ENCODE measurements at regions not wholly inside any gene's neighbourhood (a gene's known extent, or its start where the extent isn't known, plus 50 kb on each side); places are given as distances from the start of the nearest gene placed in this dataset.
A peak's percentile ranks its signal among the peaks of the same experiment; 100 is the strongest.
"Not testable (repeated sequence)": the region's sequence is repeated elsewhere in the genome, so short reads cannot be mapped to it uniquely, and the experiment has no call there.

GRCh38 chr3:190968616-190969015 is 106.1 kb upstream of the GMNC start:
- H3K36me3 Mint-ChIP-seq: no peaks in the 10 kb centered on the region
- no CpG with 5 or more reads among the region's 2 CpGs for whole genome bisulfite sequencing (ENCODE audit: insufficient coverage)
- Histone ChIP-seq H3K36me3 (replicated peaks in 1 of 2; ENCODE audit: control insufficient read depth in 1 of 2, insufficient read depth in 2 of 2, low read length in 2 of 2) (no peaks in the 10 kb centered on the region), H3K9ac (ENCODE audit: insufficient read depth, low read length, poor library complexity, severe bottlenecking) (no peak overlapping the region), H3K27ac (ENCODE audit: low read depth in 1 of 2, low read length in 2 of 2) (no peak overlapping the region), H3K79me2 (ENCODE audit: insufficient read depth, low read length) (no peaks in the 10 kb centered on the region), H3K27me3 (ENCODE audit: control insufficient read depth in 2 of 2, insufficient read depth in 2 of 2, low read length in 2 of 2) (no peaks in the 10 kb centered on the region), H4K20me1 (ENCODE audit: insufficient read depth, low read length) (no peaks in the 10 kb centered on the region), H3K4me1 (ENCODE audit: control insufficient read depth in 1 of 2, insufficient read depth in 2 of 2, low read length in 2 of 2) (no peaks in the 10 kb centered on the region), H3K4me2 (replicated peaks; ENCODE audit: extremely low read depth, low read length, poor library complexity, severe bottlenecking) (no peak overlapping the region), H3K4me3 (replicated peaks in 1 of 3; ENCODE audit: low read depth in 2 of 3, low read length in 3 of 3) (no peak overlapping the region), H3K9me3 (replicated peaks in 1 of 2; ENCODE audit: control insufficient read depth in 1 of 2, insufficient read depth in 1 of 2, low read length in 2 of 2) (no peaks in the 10 kb centered on the region), H2AFZ (ENCODE audit: insufficient read depth, low read depth, low read length, poor library complexity, severe bottlenecking) (no peak overlapping the region)
- intact Hi-C loops (cut with micrococcal nuclease): no loop called here
- peaks cover 0 to 1% (median 0%) of the 10 kb centered on the region in 3 donors for H3K27me3 Mint-ChIP-seq (ENCODE audit: low read depth in 3 of 3)
- H3K9me3 Mint-ChIP-seq: peaks cover 0 to 5% (median 4%) of the 10 kb centered on the region in 7 donors
- no peak for TF ChIP-seq CTCF (IDR thresholded peaks at IDR 0.05)
- no peak overlapping the region for H3K4me3 Mint-ChIP-seq
- no peak for DNase-seq
- H3K27ac Mint-ChIP-seq: no peak overlapping the region
- no peaks in the 10 kb centered on the region for H3K4me1 Mint-ChIP-seq

DNA sequence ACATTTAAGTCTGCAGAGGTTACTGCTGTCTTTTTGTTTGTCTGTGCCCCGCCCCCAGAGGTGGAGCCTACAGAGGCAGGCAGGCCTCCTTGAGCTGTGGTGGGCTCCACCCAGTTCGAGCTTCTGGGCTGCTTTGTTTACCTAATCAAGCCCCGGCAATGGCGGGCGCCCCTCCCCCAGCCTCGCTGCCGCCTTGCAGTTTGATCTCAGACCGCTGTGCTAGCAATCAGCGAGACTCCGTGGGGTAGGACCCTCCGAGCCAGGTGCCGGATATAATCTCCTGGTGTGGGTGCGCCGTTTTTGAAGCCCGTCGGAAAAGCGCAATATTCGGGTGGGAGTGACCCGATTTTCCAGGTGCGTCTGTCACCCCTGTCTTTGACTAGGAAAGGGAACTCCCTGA is 102.4 kb upstream of the GMNC start:
- H4K20me1 ChIP-seq (ENCODE audit: insufficient read depth, low read length); H3K9ac ChIP-seq (ENCODE audit: insufficient read depth, low read length, poor library complexity, severe bottlenecking); H3K36me3 ChIP-seq (replicated peaks in 1 of 2; ENCODE audit: control insufficient read depth in 1 of 2, insufficient read depth in 2 of 2, low read length in 2 of 2); intact Hi-C loops (cut with micrococcal nuclease); H3K4me2 ChIP-seq (replicated peaks; ENCODE audit: extremely low read depth, low read length, poor library complexity, severe bottlenecking); H3K27me3 ChIP-seq (ENCODE audit: control insufficient read depth in 2 of 2, insufficient read depth in 2 of 2, low read length in 2 of 2); DNase-seq; H3K27ac Mint-ChIP-seq; H3K9me3 ChIP-seq (replicated peaks in 1 of 2; ENCODE audit: control insufficient read depth in 1 of 2, insufficient read depth in 1 of 2, low read length in 2 of 2); H2AFZ ChIP-seq (ENCODE audit: insufficient read depth, low read depth, low read length, poor library complexity, severe bottlenecking); H3K79me2 ChIP-seq (ENCODE audit: insufficient read depth, low read length); H3K4me1 Mint-ChIP-seq; H3K4me1 ChIP-seq (ENCODE audit: control insufficient read depth in 1 of 2, insufficient read depth in 2 of 2, low read length in 2 of 2); H3K4me3 ChIP-seq (replicated peaks in 1 of 3; ENCODE audit: low read depth in 2 of 3, low read length in 3 of 3); H3K27ac ChIP-seq (ENCODE audit: low read depth in 1 of 2, low read length in 2 of 2); H3K36me3 Mint-ChIP-seq; H3K9me3 Mint-ChIP-seq; H3K27me3 Mint-ChIP-seq (ENCODE audit: low read depth in 3 of 3): not testable (repeated sequence)
- 69% methylated on average over 7 of the region's 20 CpGs for whole genome bisulfite sequencing (ENCODE audit: insufficient coverage)
- H3K4me3 Mint-ChIP-seq: peak overlapping the region in 1 of 2 donors; percentile 9

All from CD14-positive monocyte (primary cell).